Glutamatergic neuron (in vitro differentiated cells): ENCODE measurements at regions not wholly inside any gene's neighbourhood (a gene's known extent, or its start where the extent isn't known, plus 50 kb on each side); places are given as distances from the start of the nearest gene placed in this dataset.

ENCODE experiments used
- DNase-seq: peaks from one replicate; pipeline ENCODE4 v3.0.0; 2022
- H3K27ac Mint-ChIP-seq: one replicate; pipeline ENCODE4 v1.8.0; 2020; ENCODE audit warnings: mild to moderate bottlenecking, mixed read lengths, inconsistent platforms; ENCODE audit not compliant: unreplicated experiment
- H3K27me3 Mint-ChIP-seq: one replicate; pipeline ENCODE4 v1.8.0; 2020; ENCODE audit warnings: mild to moderate bottlenecking, moderate library complexity, mixed read lengths, inconsistent platforms; ENCODE audit not compliant: unreplicated experiment
- H3K36me3 Mint-ChIP-seq: one replicate; pipeline ENCODE4 v1.8.0; 2020; ENCODE audit warnings: mild to moderate bottlenecking, mixed read lengths, inconsistent platforms; ENCODE audit not compliant: unreplicated experiment
- H3K4me1 Mint-ChIP-seq: one replicate; pipeline ENCODE4 v1.8.0; 2020; ENCODE audit warnings: mild to moderate bottlenecking, low read depth, mixed read lengths, inconsistent platforms; ENCODE audit not compliant: unreplicated experiment
- H3K4me3 Mint-ChIP-seq: one replicate; pipeline ENCODE4 v1.8.0; 2020; ENCODE audit warnings: mild to moderate bottlenecking, mixed read lengths, inconsistent platforms; ENCODE audit not compliant: unreplicated experiment
- H3K9me3 Mint-ChIP-seq: one replicate; pipeline ENCODE4 v1.8.0; 2020; ENCODE audit warnings: mild to moderate bottlenecking, moderate library complexity, mixed read lengths, inconsistent platforms; ENCODE audit not compliant: unreplicated experiment
- CTCF ChIP-seq: fragments of 200-600 bp; sonication (generic); IDR thresholded peaks from one replicate; pipeline ENCODE4 v1.5.0; 2021; ENCODE audit not compliant: partially characterized antibody, unreplicated experiment

GRCh38 chr7:41093141-41093540, 609.7 kb downstream of the INHBA start:
- H3K4me1 Mint-ChIP-seq: no peaks in the 10 kb centered on the region
- DNase-seq: no peak
- TF ChIP-seq CTCF: no peak
- H3K9me3 Mint-ChIP-seq: no peaks in the 10 kb centered on the region
- H3K4me3 Mint-ChIP-seq: no peak overlapping the region
- no peak overlapping the region for H3K27ac Mint-ChIP-seq
- peaks cover 10% of the 10 kb centered on the region for H3K36me3 Mint-ChIP-seq
- H3K27me3 Mint-ChIP-seq: no peaks in the 10 kb centered on the region

- Mint-ChIP-seq H3K27ac (no peak overlapping the region), H3K27me3 (no peaks in the 10 kb centered on the region), H3K4me1 (no peaks in the 10 kb centered on the region), H3K4me3 (no peak overlapping the region), H3K9me3 (no peaks in the 10 kb centered on the region), H3K36me3 (peaks cover 10% of the 10 kb centered on the region)
- DNase-seq: no peak
- no peak for TF ChIP-seq CTCF
These were observed 617.6 kb downstream of the INHBA start for GRCh38 chr7:41085244-41085643.

GRCh38 chr7:41084381-41084780, 618.5 kb downstream of the INHBA start:
- TF ChIP-seq CTCF: no peak
- Mint-ChIP-seq H3K4me3 (no peak overlapping the region), H3K27ac (no peak overlapping the region), H3K4me1 (no peaks in the 10 kb centered on the region), H3K9me3 (peaks cover 2% of the 10 kb centered on the region), H3K27me3 (no peaks in the 10 kb centered on the region), H3K36me3 (peaks cover 7% of the 10 kb centered on the region)
- no peak for DNase-seq

- TF ChIP-seq CTCF: no peak
- no peak overlapping the region for H3K4me3 Mint-ChIP-seq
- no peaks in the 10 kb centered on the region for H3K9me3 Mint-ChIP-seq
- H3K27ac Mint-ChIP-seq: no peak overlapping the region
- H3K27me3 Mint-ChIP-seq: no peaks in the 10 kb centered on the region
- no peaks in the 10 kb centered on the region for H3K36me3 Mint-ChIP-seq
- no peaks in the 10 kb centered on the region for H3K4me1 Mint-ChIP-seq
- DNase-seq: no peak
These were observed 633.3 kb downstream of the INHBA start for GRCh38 chr7:41069635-41070034.

- Mint-ChIP-seq H3K9me3 (no peaks in the 10 kb centered on the region), H3K36me3 (no peaks in the 10 kb centered on the region), H3K27ac (no peak overlapping the region), H3K4me3 (no peak overlapping the region), H3K4me1 (no peaks in the 10 kb centered on the region), H3K27me3 (no peaks in the 10 kb centered on the region)
- DNase-seq: no peak
- TF ChIP-seq CTCF: no peak
These were observed 635.3 kb downstream of the INHBA start for GRCh38 chr7:41067576-41067975.
